Hypothalamus (tissue), 51 donors: ENCODE measurements at regions not wholly inside any gene's neighbourhood (a gene's known extent, or its start where the extent isn't known, plus 50 kb on each side); places are given as distances from the start of the nearest gene placed in this dataset.

ENCODE experiments used
- DNase-seq, 51 donors: peaks; one replicate each; lab custom pipeline; 2025; lab: John Stamatoyannopoulos, UW

GRCh38 chr4:8775121-8775520 is 96.5 kb downstream of the HMX1 start:
- no peak for DNase-seq

- DNase-seq: no peak
Measured at GRCh38 chr4:8774071-8774470, 97.6 kb downstream of the HMX1 start.

GRCh38 chr4:8773124-8773931 is 98.3 kb downstream of the HMX1 start:
- no peak for DNase-seq

GRCh38 chr4:8772499-8773123 is 99.0 kb downstream of the HMX1 start:
- no peak for DNase-seq

DNA sequence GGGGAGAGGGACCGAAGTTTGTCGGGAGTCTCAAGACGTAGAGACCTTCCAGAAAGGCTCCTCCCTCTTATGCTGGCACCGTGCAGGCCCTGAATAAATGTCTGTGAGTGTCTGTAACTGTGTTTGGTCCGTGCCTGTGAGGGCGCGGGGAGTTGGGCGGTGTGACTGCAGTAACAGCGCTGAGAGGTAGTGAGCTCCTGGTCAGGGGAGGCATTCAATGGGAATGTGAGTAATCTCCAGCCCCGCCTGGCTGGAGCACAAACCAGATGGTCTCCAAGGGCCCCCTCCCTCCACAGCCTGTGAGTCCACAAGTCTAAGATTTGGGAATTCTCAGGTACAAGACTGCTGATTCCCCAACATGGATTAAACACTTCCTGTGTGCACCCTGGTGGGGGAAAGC is 100.0 kb downstream of the HMX1 start:
- DNase-seq: no peak

GRCh38 chr4:8771258-8771590 is 100.4 kb downstream of the HMX1 start:
- DNase-seq: no peak

DNA sequence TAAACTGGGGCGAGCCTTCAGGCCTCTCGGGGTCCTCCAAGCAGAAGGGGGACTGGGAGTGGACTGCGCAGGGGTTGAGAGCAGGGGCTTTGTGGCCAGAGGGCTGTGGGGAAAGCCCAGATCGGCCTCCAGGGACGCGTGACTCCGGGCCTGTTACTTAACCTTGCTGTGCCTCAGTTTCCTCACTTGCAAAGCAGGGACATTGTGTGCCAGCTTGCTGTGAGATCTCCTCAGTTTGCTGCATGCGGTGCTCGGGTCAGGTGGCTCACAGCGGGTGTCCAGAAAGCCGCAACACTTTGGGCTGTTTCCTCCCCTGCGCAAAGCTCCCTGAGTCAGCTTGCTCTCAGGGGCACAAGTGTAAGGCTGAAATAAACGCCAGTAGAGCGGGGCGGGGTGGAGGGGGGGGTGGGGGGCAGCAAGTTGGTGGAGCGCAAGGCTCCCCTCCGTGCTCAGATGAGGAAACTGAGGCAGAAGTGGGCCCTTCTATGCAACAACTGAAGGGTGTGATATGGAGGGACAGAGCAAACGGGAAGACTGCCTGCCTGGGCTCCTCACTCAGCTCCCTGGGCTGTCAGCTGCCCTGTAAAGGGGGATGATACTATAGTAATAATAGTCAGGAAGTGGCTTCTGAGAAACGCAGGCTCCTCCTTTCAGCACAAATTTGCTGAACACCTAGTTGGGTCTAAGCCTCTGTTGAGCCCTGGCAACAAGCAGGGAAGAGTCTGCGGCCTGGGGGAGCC is 101.0 kb downstream of the HMX1 start:
- no peak for DNase-seq

GRCh38 chr4:8769645-8770517 is 101.8 kb downstream of the HMX1 start:
- DNase-seq: no peak

GRCh38 chr4:8768357-8768999 is 103.2 kb downstream of the HMX1 start:
- DNase-seq: no peak

GRCh38 chr4:8766610-8767009 is 105.0 kb downstream of the HMX1 start:
- DNase-seq: no peak

- DNase-seq: peak in 1 of 51 donors; percentile 16
Measured at GRCh38 chr4:8765631-8766590, 105.7 kb downstream of the HMX1 start.

DNA sequence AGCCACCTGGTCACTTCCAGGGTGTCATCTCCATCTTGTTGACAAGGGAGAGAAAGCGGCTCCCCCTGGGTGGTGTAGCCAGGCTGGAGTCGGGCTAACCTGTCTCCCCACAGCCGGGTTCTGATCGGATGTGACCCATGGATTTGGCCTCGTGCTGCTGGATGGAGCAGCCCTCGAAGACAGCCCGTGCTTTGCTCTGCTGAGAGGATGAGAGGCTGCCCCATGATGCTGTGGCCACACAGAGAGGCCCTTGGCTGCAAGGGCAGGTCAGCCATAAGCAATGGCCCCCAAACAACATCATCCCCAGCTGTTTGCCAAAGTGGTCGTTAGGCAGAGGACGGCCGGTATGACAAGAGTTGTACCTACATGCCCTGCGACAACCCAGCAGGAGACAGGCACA is 106.6 kb downstream of the HMX1 start:
- DNase-seq: no peak

DNA sequence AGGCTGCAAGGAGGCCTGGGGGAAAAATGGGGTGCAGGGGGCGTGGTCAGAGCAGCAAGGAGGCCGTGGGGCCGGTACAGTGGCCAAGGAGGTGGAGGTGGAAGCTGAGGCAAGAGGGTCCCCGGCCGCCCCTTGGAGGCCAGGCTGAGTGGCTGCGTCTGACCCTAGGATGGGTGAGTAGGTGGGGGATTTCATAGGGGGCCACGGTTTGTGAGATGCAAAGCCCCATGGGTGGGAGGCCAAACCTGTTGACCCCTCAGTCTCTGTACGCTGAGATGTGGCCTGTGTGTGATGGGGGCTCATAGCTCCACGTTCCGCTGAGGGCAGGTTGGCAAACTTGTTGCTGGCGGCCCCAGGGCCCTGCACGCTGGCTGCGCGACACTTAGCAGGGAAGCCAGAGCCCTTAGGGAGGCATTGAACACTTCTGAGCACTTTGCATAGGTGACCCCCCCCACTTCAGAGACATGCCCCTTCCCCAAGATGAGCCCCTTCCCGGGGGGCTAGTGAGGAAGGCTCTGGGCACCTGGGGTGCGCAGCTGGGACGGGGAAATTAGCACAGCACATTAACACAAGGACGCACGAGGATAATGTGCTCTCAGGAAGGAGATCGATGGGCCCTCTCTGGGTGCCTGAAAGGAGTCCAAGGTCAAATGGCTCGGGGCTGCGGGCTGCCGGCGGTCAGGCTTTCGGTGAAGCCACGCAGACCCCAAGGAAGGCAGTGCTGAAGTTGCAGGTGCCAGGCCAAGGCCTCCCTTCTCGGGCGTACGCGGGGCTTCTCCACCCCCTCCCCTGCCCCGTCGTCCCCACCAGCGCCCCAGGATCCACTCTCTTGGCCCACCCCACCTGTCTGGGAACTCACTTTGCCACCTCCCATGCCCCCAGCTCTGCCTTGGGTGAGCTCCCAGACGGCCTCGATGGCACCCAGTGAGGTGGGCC is 107.4 kb downstream of the HMX1 start:
- DNase-seq: no peak

- no peak for DNase-seq
Measured at GRCh38 chr4:8762951-8763735, 108.5 kb downstream of the HMX1 start.

- DNase-seq: no peak
Measured at GRCh38 chr4:8762356-8762755, 109.3 kb downstream of the HMX1 start.

DNA sequence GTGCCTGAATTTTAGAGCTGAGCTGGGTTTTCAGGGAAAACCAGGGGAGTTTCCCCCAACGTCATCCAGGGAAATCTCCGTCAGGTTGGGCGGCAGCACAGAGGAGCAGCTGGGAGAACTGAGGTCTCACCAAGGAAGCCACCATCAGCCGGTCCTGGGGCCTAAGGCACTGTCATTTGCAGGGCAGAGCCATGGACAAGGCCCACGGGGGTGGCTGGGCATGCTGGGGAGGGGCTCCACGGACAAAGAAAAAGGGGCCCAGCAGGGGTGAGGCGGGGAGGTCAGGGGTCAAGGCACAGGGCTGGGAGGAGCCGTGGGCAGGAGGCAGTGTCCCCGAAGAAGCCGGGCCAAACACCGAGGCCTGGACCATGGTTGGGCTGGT is 109.8 kb downstream of the HMX1 start:
- no peak for DNase-seq

GRCh38 chr4:8761167-8761823 is 110.3 kb downstream of the HMX1 start:
- DNase-seq: no peak
